H1 (cell line): ENCODE measurements at regions not wholly inside any gene's neighbourhood (a gene's known extent, or its start where the extent isn't known, plus 50 kb on each side); places are given as distances from the start of the nearest gene placed in this dataset.

Experiments
- CBX8 ChIP-seq: fragments of 300-800, 300-1000 bp; sonication (generic); IDR thresholded peaks from 2 replicates; pipeline ENCODE4 v1.7.1; 2016; ENCODE audit warnings: low read depth, low read length, borderline replicate concordance
- CHD7 ChIP-seq: fragments of 300-600 bp; sonication (generic); IDR thresholded peaks from 2 replicates; pipeline ENCODE4 v1.7.1; 2012; ENCODE audit warnings: low read length, moderate library complexity, mild to moderate bottlenecking, inconsistent platforms; ENCODE audit not compliant: insufficient replicate concordance
- CTCF ChIP-seq, 3 experiments: IDR thresholded peaks; 1 replicate in 2 of 3; 2 replicates in 1 of 3; pipeline versions ENCODE4 v1.5.1 to v1.6.1; 2011; ENCODE audit warnings: low read length in 3 of 3, mild to moderate bottlenecking in 3 of 3, inconsistent platforms in 2 of 3, low read depth in 1 of 3, moderate library complexity in 1 of 3; ENCODE audit not compliant: insufficient read depth in 1 of 3; ENCODE audit errors: control extremely low read depth in 1 of 3
- EP300 ChIP-seq, 2 experiments: IDR thresholded peaks; 1 replicate in 1 of 2; 2 replicates in 1 of 2; pipeline ENCODE4 v1.6.1; 2011 to 2012; ENCODE audit warnings: low read depth in 2 of 2, low read length in 2 of 2, mild to moderate bottlenecking in 2 of 2, borderline replicate concordance in 1 of 2, inconsistent platforms in 1 of 2, moderate library complexity in 1 of 2
- RAD21 ChIP-seq, 2 experiments: IDR thresholded peaks in 1 of 2; conservative IDR thresholded peaks in 1 of 2; 2 replicates each; pipeline ENCODE4 v1.6.1; 2011; ENCODE audit warnings: low read depth in 2 of 2, low read length in 2 of 2, improper control_type of control experiment in 1 of 2, inconsistent platforms in 1 of 2, mild to moderate bottlenecking in 1 of 2, moderate library complexity in 1 of 2
- TEAD4 ChIP-seq: IDR thresholded peaks from 2 replicates; pipeline ENCODE4 v1.6.1; 2012; ENCODE audit warnings: low read depth, low read length, inconsistent platforms, mixed read lengths

- TF ChIP-seq CHD7, result no peak
- no peak for TF ChIP-seq EP300 (IDR thresholded peaks at IDR 0.05; ENCODE audit: borderline replicate concordance in 1 of 2, low read depth in 2 of 2, low read length in 2 of 2)
- no peak for TF ChIP-seq CBX8
- no peak for TF ChIP-seq RAD21 (IDR thresholded peaks at IDR 0.05 in 1 of 2, conservative IDR thresholded peaks at IDR 0.05 in 1 of 2; ENCODE audit: low read depth in 2 of 2, low read length in 2 of 2)
- TF ChIP-seq CTCF (IDR thresholded peaks at IDR 0.05; ENCODE audit: control extremely low read depth in 1 of 3, insufficient read depth in 1 of 3, low read depth in 1 of 3, low read length in 3 of 3), result no peak
- no peak for TF ChIP-seq TEAD4
Measured at GRCh38 chr3:191952186-191952585, 491.2 kb downstream of the PYDC2 start (continued).
